MCF 10A (cell line): ENCODE measurements at regions not wholly inside any gene's neighbourhood (a gene's known extent, or its start where the extent isn't known, plus 50 kb on each side); places are given as distances from the start of the nearest gene placed in this dataset.
A peak's percentile ranks its signal among the peaks of the same experiment; 100 is the strongest.

Experiments used
- BruUV-seq: library from RNA; stranded (reverse); fragments of 400-500 nt; replicated peaks from 2 replicates; lab custom pipeline; 2021; lab: Mats Ljungman, UMichigan
- CTCF ChIA-PET: fragments of 300-600 bp; sonication (Branson Sonifier 250); formaldehyde crosslinking; extraction: SDS; loops from one replicate; lab custom pipeline; 2021; ENCODE audit warnings: antibody characterized with exemption, inconsistent platforms; lab: Yijun Ruan, JAX
- POLR2A ChIA-PET: fragments of 300-600, 350-650 bp; sonication (Branson Sonifier 250); formaldehyde crosslinking; extraction: SDS; loops from one replicate; lab custom pipeline; 2020; ENCODE audit warnings: antibody characterized with exemption, inconsistent platforms; lab: Yijun Ruan, JAX
- DNase-seq: peaks from one replicate; pipeline ENCODE4 v3.0.0-alpha.2; 2018; ENCODE audit not compliant: unreplicated experiment
- H3K27ac Mint-ChIP-seq: one replicate; pipeline ENCODE4 v1.8.0; 2022; ENCODE audit warnings: mild to moderate bottlenecking, low read depth, mixed read lengths; ENCODE audit not compliant: unreplicated experiment
- H3K27me3 Mint-ChIP-seq: one replicate; pipeline ENCODE4 v1.8.0; 2022; ENCODE audit warnings: mixed read lengths; ENCODE audit not compliant: insufficient read depth, unreplicated experiment
- H3K36me3 Mint-ChIP-seq: one replicate; pipeline ENCODE4 v1.8.0; 2022; ENCODE audit warnings: mild to moderate bottlenecking, moderate library complexity, mixed read lengths; ENCODE audit not compliant: insufficient read depth, unreplicated experiment
- H3K4me1 Mint-ChIP-seq: one replicate; pipeline ENCODE4 v1.8.0; 2022; ENCODE audit warnings: mixed read lengths; ENCODE audit not compliant: insufficient read depth, unreplicated experiment
- H3K4me3 Mint-ChIP-seq: one replicate; pipeline ENCODE4 v1.8.0; 2022; ENCODE audit warnings: mild to moderate bottlenecking, moderate library complexity, mixed read lengths; ENCODE audit not compliant: unreplicated experiment
- H3K9me3 Mint-ChIP-seq: one replicate; pipeline ENCODE4 v1.8.0; 2022; ENCODE audit warnings: mixed read lengths; ENCODE audit not compliant: unreplicated experiment
- CTCF ChIP-seq: fragments of 200-600 bp; IDR thresholded peaks from one replicate; pipeline ENCODE4 v1.8.0; 2022; ENCODE audit warnings: antibody characterized with exemption, mild to moderate bottlenecking; ENCODE audit not compliant: unreplicated experiment
- intact Hi-C: fragments of 100-400 bp; cut with micrococcal nuclease; formaldehyde crosslinking; loops from 2 replicates; pipeline ENCODE4 v1.14.1; 2022

GRCh38 chr5:5650949-5651348 is 228.5 kb downstream of the ICE1 start:
- peak overlapping the region; percentile 63 for H3K27ac Mint-ChIP-seq
- intact Hi-C loops = no loop called here
- H3K4me1 Mint-ChIP-seq = peaks cover 11% of the 10 kb centered on the region
- no TSS peak for BruUV-seq
- ChIA-PET CTCF (interaction anchor here (0.6 kb wide), 1 partner anchor 169 kb away, joined by 3 read pairs; no protein-coding TSS in a partner anchor), POLR2A (no interaction called here)
- H3K4me3 Mint-ChIP-seq = no peak overlapping the region
- no peaks in the 10 kb centered on the region for H3K36me3 Mint-ChIP-seq
- DNase-seq = no peak
- no peaks in the 10 kb centered on the region for H3K27me3 Mint-ChIP-seq
- no peaks in the 10 kb centered on the region for H3K9me3 Mint-ChIP-seq
- TF ChIP-seq CTCF = no peak

- DNase-seq = no peak
- no TSS peak for BruUV-seq
- Mint-ChIP-seq H3K4me1 (peaks cover 11% of the 10 kb centered on the region), H3K36me3 (no peaks in the 10 kb centered on the region), H3K27ac (peak overlapping the region; percentile 63), H3K27me3 (no peaks in the 10 kb centered on the region), H3K9me3 (no peaks in the 10 kb centered on the region), H3K4me3 (no peak overlapping the region)
- POLR2A ChIA-PET = no interaction called here
- CTCF ChIA-PET = no interaction called here
- no peak for TF ChIP-seq CTCF
- intact Hi-C loops = no loop called here
These were observed 227.8 kb downstream of the ICE1 start for GRCh38 chr5:5650242-5650641.

GRCh38 chr5:5649641-5650040 is 227.2 kb downstream of the ICE1 start:
- intact Hi-C loops = no loop called here
- no peak for DNase-seq
- no peaks in the 10 kb centered on the region for H3K36me3 Mint-ChIP-seq
- no peak overlapping the region for H3K4me3 Mint-ChIP-seq
- ChIA-PET POLR2A (no interaction called here), CTCF (interaction anchor here (0.6 kb wide), 1 partner anchor 31 kb away, joined by 3 read pairs; no protein-coding TSS in a partner anchor)
- H3K9me3 Mint-ChIP-seq = no peaks in the 10 kb centered on the region
- BruUV-seq = no TSS peak
- H3K27me3 Mint-ChIP-seq = no peaks in the 10 kb centered on the region
- H3K4me1 Mint-ChIP-seq = peaks cover 11% of the 10 kb centered on the region
- no peak for TF ChIP-seq CTCF
- H3K27ac Mint-ChIP-seq = no peak overlapping the region

GRCh38 chr5:5648694-5649093 is 226.2 kb downstream of the ICE1 start:
- no peak for TF ChIP-seq CTCF
- ChIA-PET POLR2A (no interaction called here), CTCF (interaction anchor here (0.7 kb wide), 1 partner anchor 937 kb away, joined by 3 read pairs; no protein-coding TSS in a partner anchor)
- Mint-ChIP-seq H3K4me1 (peaks cover 11% of the 10 kb centered on the region), H3K27ac (no peak overlapping the region), H3K27me3 (no peaks in the 10 kb centered on the region), H3K4me3 (no peak overlapping the region), H3K9me3 (no peaks in the 10 kb centered on the region), H3K36me3 (no peaks in the 10 kb centered on the region)
- no peak for DNase-seq
- intact Hi-C loops = no loop called here
- no TSS peak for BruUV-seq
